MM.1S (cell line): ENCODE measurements at regions not wholly inside any gene's neighbourhood (a gene's known extent, or its start where the extent isn't known, plus 50 kb on each side); places are given as distances from the start of the nearest gene placed in this dataset.

Experiments
- EZH2phosphoT487 ChIP-seq: fragments of 300-600 bp; sonication (generic); IDR thresholded peaks from 2 replicates; pipeline ENCODE4 v1.6.1; 2018; ENCODE audit warnings: antibody characterized with exemption, low read length
- TF ChIP-seq, protein P1 (sequence below): fragments of 300-600 bp; sonication (generic); IDR thresholded peaks from 2 replicates; pipeline ENCODE4 v1.5.1; 2016; ENCODE audit warnings: antibody characterized with exemption, low read length, mixed read lengths

DNA sequence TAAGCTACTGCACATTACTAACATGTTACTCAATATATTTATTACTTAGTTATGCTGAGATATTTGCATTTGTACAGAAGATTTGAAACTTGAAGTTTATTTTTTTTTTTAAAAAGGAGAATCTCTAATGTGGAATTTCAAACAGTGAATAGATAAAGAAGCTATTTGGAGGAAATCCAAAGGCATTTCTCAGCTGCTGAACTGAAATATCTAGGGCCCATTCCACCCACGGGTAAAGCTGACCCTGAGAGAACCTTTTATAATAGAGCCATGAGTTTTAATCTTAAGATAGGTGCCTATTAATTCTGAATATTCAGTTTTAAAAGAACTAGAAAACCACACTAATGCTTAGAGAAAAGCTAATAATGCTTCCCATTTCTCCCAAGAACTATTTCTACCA is 225.4 kb upstream of the CAND1 start:
- TF ChIP-seq, protein P1, sequence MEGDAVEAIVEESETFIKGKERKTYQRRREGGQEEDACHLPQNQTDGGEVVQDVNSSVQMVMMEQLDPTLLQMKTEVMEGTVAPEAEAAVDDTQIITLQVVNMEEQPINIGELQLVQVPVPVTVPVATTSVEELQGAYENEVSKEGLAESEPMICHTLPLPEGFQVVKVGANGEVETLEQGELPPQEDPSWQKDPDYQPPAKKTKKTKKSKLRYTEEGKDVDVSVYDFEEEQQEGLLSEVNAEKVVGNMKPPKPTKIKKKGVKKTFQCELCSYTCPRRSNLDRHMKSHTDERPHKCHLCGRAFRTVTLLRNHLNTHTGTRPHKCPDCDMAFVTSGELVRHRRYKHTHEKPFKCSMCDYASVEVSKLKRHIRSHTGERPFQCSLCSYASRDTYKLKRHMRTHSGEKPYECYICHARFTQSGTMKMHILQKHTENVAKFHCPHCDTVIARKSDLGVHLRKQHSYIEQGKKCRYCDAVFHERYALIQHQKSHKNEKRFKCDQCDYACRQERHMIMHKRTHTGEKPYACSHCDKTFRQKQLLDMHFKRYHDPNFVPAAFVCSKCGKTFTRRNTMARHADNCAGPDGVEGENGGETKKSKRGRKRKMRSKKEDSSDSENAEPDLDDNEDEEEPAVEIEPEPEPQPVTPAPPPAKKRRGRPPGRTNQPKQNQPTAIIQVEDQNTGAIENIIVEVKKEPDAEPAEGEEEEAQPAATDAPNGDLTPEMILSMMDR = no peak
- TF ChIP-seq EZH2phosphoT487 = no peak
